Ascending aorta (tissue), 2 donors: ENCODE measurements at regions not wholly inside any gene's neighbourhood (a gene's known extent, or its start where the extent isn't known, plus 50 kb on each side); places are given as distances from the start of the nearest gene placed in this dataset.

Source experiments
- DNase-seq, 2 donors: peaks; one replicate each; pipeline ENCODE4 v3.0.0-alpha.2; 2019; ENCODE audit warnings: low spot score in 2 of 2
- H3K27ac ChIP-seq, 2 donors: fragments of 200-600 bp; sonication (generic); one replicate each; pipeline ENCODE4 v1.5.1; 2016 to 2017; ENCODE audit warnings: mild to moderate bottlenecking in 1 of 2
- H3K27me3 ChIP-seq: fragments of 200-600 bp; sonication (generic); one replicate; pipeline ENCODE4 v1.5.1; 2017
- H3K36me3 ChIP-seq, 2 donors: fragments of 200-600 bp; sonication (generic); one replicate each; pipeline ENCODE4 v1.5.1; 2016
- H3K4me1 ChIP-seq, 2 donors: fragments of 200-600 bp; sonication (generic); one replicate each; pipeline ENCODE4 v1.5.1; 2016 to 2017; ENCODE audit warnings: mild to moderate bottlenecking in 1 of 2
- H3K4me3 ChIP-seq, 2 donors: fragments of 200-600 bp; sonication (generic); one replicate each; pipeline ENCODE4 v1.5.1; 2016 to 2017; ENCODE audit warnings: mild to moderate bottlenecking in 1 of 2
- H3K9me3 ChIP-seq, 2 donors: fragments of 200-600 bp; sonication (generic); one replicate each; pipeline ENCODE4 v1.5.1; 2016
- intact Hi-C: fragments of 100-400 bp; cut with DNase I; formaldehyde crosslinking; loops from one replicate; pipeline ENCODE4 v1.15.1; 2023
- TF ChIP-seq, protein P1 (sequence below), 3 experiments: fragments of 200-600 bp in 2 of 3; fragments of 450-650 bp in 1 of 3; sonication (generic) in 2 of 3; IDR thresholded peaks; one replicate each; pipeline ENCODE4 v1.5.1; 2016 to 2019; ENCODE audit warnings: antibody characterized with exemption in 3 of 3, mild to moderate bottlenecking in 1 of 3, moderate library complexity in 1 of 3

DNA sequence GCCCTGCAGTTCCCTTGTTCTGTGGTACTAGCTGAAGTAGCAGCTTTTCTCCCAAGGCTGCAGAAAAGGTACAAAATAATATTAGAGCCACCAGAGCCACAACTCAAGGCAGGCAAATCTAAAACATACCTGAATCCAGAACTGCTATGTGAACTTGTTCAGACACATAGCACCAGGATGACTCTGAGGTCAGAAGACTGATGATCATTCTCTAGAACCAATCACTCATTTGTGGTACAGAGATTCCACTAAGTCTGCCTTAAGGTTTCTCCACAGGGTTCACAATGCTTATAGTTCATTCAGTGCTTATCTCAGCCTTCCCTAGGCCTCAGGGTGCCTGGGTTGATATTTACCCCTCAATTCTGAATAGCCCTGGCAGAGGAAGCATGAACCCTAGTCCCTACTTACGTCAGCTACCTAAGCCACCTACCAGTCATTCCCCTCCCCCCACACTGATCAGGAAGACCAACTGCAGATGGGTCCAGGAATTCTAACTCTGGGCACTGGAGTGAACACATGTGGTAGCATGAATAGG, 140.9 kb upstream of the MOCS1 start:
- TF ChIP-seq, protein P1, sequence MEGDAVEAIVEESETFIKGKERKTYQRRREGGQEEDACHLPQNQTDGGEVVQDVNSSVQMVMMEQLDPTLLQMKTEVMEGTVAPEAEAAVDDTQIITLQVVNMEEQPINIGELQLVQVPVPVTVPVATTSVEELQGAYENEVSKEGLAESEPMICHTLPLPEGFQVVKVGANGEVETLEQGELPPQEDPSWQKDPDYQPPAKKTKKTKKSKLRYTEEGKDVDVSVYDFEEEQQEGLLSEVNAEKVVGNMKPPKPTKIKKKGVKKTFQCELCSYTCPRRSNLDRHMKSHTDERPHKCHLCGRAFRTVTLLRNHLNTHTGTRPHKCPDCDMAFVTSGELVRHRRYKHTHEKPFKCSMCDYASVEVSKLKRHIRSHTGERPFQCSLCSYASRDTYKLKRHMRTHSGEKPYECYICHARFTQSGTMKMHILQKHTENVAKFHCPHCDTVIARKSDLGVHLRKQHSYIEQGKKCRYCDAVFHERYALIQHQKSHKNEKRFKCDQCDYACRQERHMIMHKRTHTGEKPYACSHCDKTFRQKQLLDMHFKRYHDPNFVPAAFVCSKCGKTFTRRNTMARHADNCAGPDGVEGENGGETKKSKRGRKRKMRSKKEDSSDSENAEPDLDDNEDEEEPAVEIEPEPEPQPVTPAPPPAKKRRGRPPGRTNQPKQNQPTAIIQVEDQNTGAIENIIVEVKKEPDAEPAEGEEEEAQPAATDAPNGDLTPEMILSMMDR (IDR thresholded peaks at IDR 0.05), result no peak
- Histone ChIP-seq H3K27me3 (no peaks in the 10 kb centered on the region), H3K27ac (no peak overlapping the region), H3K4me1 (no peaks in the 10 kb centered on the region), H3K4me3 (no peak overlapping the region), H3K9me3 (no peaks in the 10 kb centered on the region), H3K36me3 (no peaks in the 10 kb centered on the region)
- intact Hi-C loops, result no loop called here
- DNase-seq, result no peak

DNA sequence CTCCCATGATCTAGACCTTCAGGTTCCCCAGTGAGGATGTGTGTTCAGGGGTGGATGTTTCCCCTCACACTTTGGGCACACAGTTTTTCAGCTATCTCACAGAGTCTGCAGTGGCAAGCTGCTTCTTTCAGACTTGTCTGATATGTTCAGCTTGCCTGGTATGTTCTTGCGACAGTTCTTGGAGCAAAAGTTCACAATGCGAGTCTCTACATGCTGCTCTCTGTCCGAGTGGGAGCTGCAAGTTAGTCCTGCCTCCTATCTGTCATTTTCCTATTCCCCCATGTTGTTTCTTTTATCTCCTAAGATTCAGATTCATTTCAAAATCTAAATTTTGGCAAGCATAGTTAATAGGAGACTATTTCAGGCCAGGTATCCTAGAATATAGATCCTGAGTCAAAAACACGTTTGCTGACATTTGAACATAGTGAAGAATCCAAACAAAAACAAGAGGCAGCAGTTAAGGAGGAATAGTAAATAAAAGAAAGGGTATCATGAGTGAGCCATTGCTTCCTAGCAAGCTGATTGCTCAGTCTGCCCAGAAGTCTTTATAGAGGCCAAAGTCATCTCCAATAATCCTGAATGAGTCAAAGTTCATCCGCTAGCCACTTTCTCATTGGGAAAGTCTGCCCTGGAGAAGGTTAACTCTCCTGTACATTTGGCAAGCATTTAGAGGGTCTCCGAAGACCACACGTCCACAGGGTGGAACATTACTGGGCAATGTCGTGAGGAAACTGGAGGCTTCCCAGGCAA, 140.2 kb upstream of the MOCS1 start:
- H3K4me1 ChIP-seq, result no peaks in the 10 kb centered on the region
- H3K4me3 ChIP-seq, result no peak overlapping the region
- no peaks in the 10 kb centered on the region for H3K36me3 ChIP-seq
- TF ChIP-seq, protein P1 (IDR thresholded peaks at IDR 0.05), result no peak
- intact Hi-C loops, result no loop called here
- H3K27ac ChIP-seq, result no peak overlapping the region
- no peaks in the 10 kb centered on the region for H3K27me3 ChIP-seq
- no peak for DNase-seq
- H3K9me3 ChIP-seq, result no peaks in the 10 kb centered on the region

DNA sequence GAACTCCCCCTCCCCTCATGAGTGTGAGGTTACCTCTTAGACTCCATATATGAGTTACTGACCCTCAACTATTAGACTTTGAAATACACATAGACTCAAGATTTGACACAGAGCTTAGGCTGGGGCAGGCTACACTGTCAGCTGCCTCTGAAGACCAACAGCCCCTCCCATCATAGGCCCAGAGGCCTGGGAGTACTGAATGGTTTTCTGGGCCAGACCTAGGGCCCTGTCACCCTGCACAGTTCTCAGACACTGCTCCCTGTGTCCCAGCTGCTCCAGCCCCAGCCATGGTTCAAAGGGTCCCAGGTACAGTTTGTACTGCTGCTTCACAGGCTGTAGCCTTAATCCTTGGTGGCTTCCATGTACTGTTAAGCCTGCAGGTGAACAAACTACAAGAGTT, 132.1 kb upstream of the MOCS1 start:
- H3K36me3 ChIP-seq, result no peaks in the 10 kb centered on the region
- H3K9me3 ChIP-seq, result no peaks in the 10 kb centered on the region
- no peak overlapping the region for H3K27ac ChIP-seq
- no peaks in the 10 kb centered on the region for H3K27me3 ChIP-seq
- H3K4me1 ChIP-seq, result no peaks in the 10 kb centered on the region
- no peak for DNase-seq
- intact Hi-C loops, result no loop called here
- H3K4me3 ChIP-seq, result no peak overlapping the region
- TF ChIP-seq, protein P1 (IDR thresholded peaks at IDR 0.05), result no peak

DNA sequence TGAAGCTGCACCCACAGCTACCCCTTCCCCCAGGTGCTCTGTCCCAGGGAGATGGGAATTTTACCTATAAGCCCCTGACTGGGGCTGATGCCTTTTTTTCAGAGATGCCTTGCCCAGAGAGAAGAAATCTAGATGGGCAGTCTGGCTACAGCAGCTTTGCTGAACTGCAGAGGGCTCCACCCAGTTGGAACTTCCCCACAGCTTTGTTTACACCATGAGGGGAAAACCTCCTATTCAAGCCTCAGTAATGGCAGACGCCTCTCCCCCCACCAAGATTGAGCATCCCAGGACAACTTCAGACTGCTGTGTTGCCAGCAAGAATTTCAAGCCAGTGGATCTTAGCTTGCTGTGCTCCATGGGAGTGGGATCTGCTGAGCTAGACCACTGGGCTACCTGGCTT, 122.6 kb upstream of the MOCS1 start:
- DNase-seq, result no peak
- intact Hi-C loops, result no loop called here
- Histone ChIP-seq H3K36me3 (no peaks in the 10 kb centered on the region), H3K27me3 (no peaks in the 10 kb centered on the region), H3K4me3 (no peak overlapping the region), H3K27ac (no peak overlapping the region), H3K9me3 (no peaks in the 10 kb centered on the region), H3K4me1 (no peaks in the 10 kb centered on the region)
- TF ChIP-seq, protein P1 (IDR thresholded peaks at IDR 0.05), result no peak

DNA sequence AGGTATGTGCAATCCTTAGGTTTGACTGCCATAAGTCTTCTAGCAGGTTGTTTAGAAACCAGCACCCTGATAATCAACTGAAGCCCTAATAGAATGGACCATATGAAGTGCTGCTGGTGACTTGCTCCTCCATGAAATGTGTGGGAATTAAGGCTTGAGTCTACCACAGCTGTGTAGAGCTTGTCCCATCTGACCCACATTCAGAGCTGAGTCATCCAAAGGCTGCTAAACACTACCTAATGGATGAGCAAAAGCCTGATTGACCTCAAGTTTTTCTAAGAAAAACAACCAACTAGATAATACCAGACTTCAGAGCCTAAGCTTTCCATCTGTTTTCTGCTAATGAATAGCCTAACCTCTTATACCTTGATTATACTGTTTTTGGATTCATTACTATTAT, 120.3 kb upstream of the MOCS1 start:
- H3K4me3 ChIP-seq, result no peak overlapping the region
- no peaks in the 10 kb centered on the region for H3K9me3 ChIP-seq
- no peak for DNase-seq
- intact Hi-C loops, result no loop called here
- H3K27ac ChIP-seq, result no peak overlapping the region
- no peaks in the 10 kb centered on the region for H3K36me3 ChIP-seq
- no peaks in the 10 kb centered on the region for H3K27me3 ChIP-seq
- H3K4me1 ChIP-seq, result no peaks in the 10 kb centered on the region
- TF ChIP-seq, protein P1 (IDR thresholded peaks at IDR 0.05), result no peak
